SK-N-SH (cell line): ENCODE measurements at regions not wholly inside any gene's neighbourhood (a gene's known extent, or its start where the extent isn't known, plus 50 kb on each side); places are given as distances from the start of the nearest gene placed in this dataset.

ENCODE experiments used
- CTCF ChIP-seq: fragments of 200-600 bp; sonication (generic); IDR thresholded peaks from 2 replicates; pipeline ENCODE4 v1.6.1; 2017; ENCODE audit warnings: antibody characterized with exemption, mild to moderate bottlenecking, moderate library complexity
- EP300 ChIP-seq, 2 experiments: IDR thresholded peaks; 2 replicates each; pipeline versions ENCODE4 v1.4.0 to v1.6.1; 2012; ENCODE audit warnings: borderline replicate concordance in 1 of 2, low read depth in 1 of 2, low read length in 1 of 2
- EZH2phosphoT487 ChIP-seq: fragments of 200-600 bp; sonication (generic); IDR thresholded peaks from 2 replicates; pipeline ENCODE4 v1.6.1; 2017; ENCODE audit warnings: low read depth, mixed run types, mild to moderate bottlenecking, antibody characterized with exemption, moderate library complexity, borderline replicate concordance
- MAX ChIP-seq: IDR thresholded peaks from 2 replicates; pipeline ENCODE4 v1.4.0; 2012; ENCODE audit warnings: low read depth
- MEF2A ChIP-seq: IDR thresholded peaks from 2 replicates; pipeline ENCODE4 v1.4.0; 2012; ENCODE audit warnings: low read depth, borderline replicate concordance
- MXI1 ChIP-seq: IDR thresholded peaks from 2 replicates; pipeline ENCODE4 v1.6.1; 2012; ENCODE audit warnings: mild to moderate bottlenecking, low read depth, low read length, improper control_type of control experiment
- POLR2AphosphoS5 ChIP-seq: IDR thresholded peaks from 2 replicates; pipeline ENCODE4 v1.6.1; 2012; ENCODE audit warnings: low read depth, low read length
- RAD21 ChIP-seq: IDR thresholded peaks from 2 replicates; pipeline ENCODE4 v1.6.1; 2012; ENCODE audit warnings: mild to moderate bottlenecking, low read length
- RCOR1 ChIP-seq: fragments of 150-350 bp; IDR thresholded peaks from 2 replicates; pipeline ENCODE4 v1.6.1; 2017; ENCODE audit warnings: antibody characterized with exemption, low read length
- RFX5 ChIP-seq: IDR thresholded peaks from 2 replicates; pipeline ENCODE4 v1.6.1; 2012; ENCODE audit warnings: mild to moderate bottlenecking, improper control_type of control experiment, low read length
- USF2 ChIP-seq: fragments of 150-350 bp; IDR thresholded peaks from 2 replicates; pipeline ENCODE4 v1.6.1; 2017; ENCODE audit warnings: antibody characterized with exemption, low read length, low read depth, borderline replicate concordance

GRCh38 chr5:174172566-174172965 lies 127.1 kb downstream of the NSG2 start:
- no peak for TF ChIP-seq EZH2phosphoT487
- no peak for TF ChIP-seq USF2
- no peak for TF ChIP-seq RFX5
- no peak for TF ChIP-seq CTCF
- TF ChIP-seq RAD21: no peak
- no peak for TF ChIP-seq MXI1
- no peak for TF ChIP-seq MAX
- no peak for TF ChIP-seq EP300 (IDR thresholded peaks at IDR 0.05; ENCODE audit: borderline replicate concordance in 1 of 2, low read depth in 1 of 2, low read length in 1 of 2)
- no peak for TF ChIP-seq POLR2AphosphoS5
- TF ChIP-seq RCOR1: no peak
- TF ChIP-seq MEF2A: no peak
